CD4-positive, CD25-positive, alpha-beta regulatory T cell (primary cell): ENCODE measurements at regions not wholly inside any gene's neighbourhood (a gene's known extent, or its start where the extent isn't known, plus 50 kb on each side); places are given as distances from the start of the nearest gene placed in this dataset.

ENCODE experiments used
- ATAC-seq, 2 donors: fragments of 150-1000 bp; cut with Tn5 transposase; one replicate each; pipeline ENCODE4 v1.10.0; 2021; ENCODE audit warnings: low read depth in 2 of 2, moderate number of reproducible peaks in 2 of 2, moderate library complexity in 1 of 2
- DNase-seq, 3 donors: peaks; one replicate each; pipeline versions ENCODE4 v3.0.0 to v3.0.0-alpha.2; 2012 to 2022; ENCODE audit warnings: mixed read lengths in 1 of 3
- H3K27ac ChIP-seq: one replicate; pipeline ENCODE4 v1.7.0; 2013; ENCODE audit warnings: mild to moderate bottlenecking, low read length; ENCODE audit not compliant: insufficient read depth, poor library complexity, severe bottlenecking
- H3K27me3 ChIP-seq: one replicate; pipeline ENCODE4 v1.7.0; 2013; ENCODE audit warnings: low read length; ENCODE audit not compliant: control insufficient read depth, insufficient read depth
- H3K36me3 ChIP-seq: one replicate; pipeline ENCODE4 v1.7.0; 2013; ENCODE audit warnings: mild to moderate bottlenecking, low read length, moderate library complexity; ENCODE audit not compliant: control insufficient read depth, insufficient read depth
- H3K4me1 ChIP-seq: 2 replicates; pipeline ENCODE4 v1.7.0; 2013; ENCODE audit warnings: mild to moderate bottlenecking, low read length; ENCODE audit not compliant: insufficient read depth, control insufficient read depth, poor library complexity, severe bottlenecking
- H3K4me3 ChIP-seq: one replicate; pipeline ENCODE4 v1.7.0; 2013; ENCODE audit warnings: low read depth, mild to moderate bottlenecking, low read length, moderate library complexity
- H3K9me3 ChIP-seq, 2 experiments: 1 replicate in 1 of 2; 2 replicates in 1 of 2; pipeline ENCODE4 v1.7.0; 2013; ENCODE audit warnings: low read length in 2 of 2, mild to moderate bottlenecking in 1 of 2, moderate library complexity in 1 of 2; ENCODE audit not compliant: control insufficient read depth in 2 of 2
- H3K27ac Mint-ChIP-seq, 3 donors: one replicate each; pipeline ENCODE4 v1.8.0; 2020 to 2022; ENCODE audit warnings: mild to moderate bottlenecking in 3 of 3, mixed read lengths in 3 of 3, moderate library complexity in 2 of 3
- H3K27me3 Mint-ChIP-seq: one replicate; pipeline ENCODE4 v1.8.0; 2022; ENCODE audit warnings: mild to moderate bottlenecking, mixed read lengths
- H3K36me3 Mint-ChIP-seq: one replicate; pipeline ENCODE4 v1.8.0; 2020; ENCODE audit warnings: mixed read lengths
- H3K4me1 Mint-ChIP-seq, 4 donors: one replicate each; pipeline ENCODE4 v1.8.0; 2020 to 2022; ENCODE audit warnings: mixed read lengths in 4 of 4, mild to moderate bottlenecking in 1 of 4
- H3K4me3 Mint-ChIP-seq, 4 donors: one replicate each; pipeline ENCODE4 v1.8.0; 2020 to 2022; ENCODE audit warnings: mild to moderate bottlenecking in 4 of 4, mixed read lengths in 4 of 4, moderate library complexity in 3 of 4
- H3K9me3 Mint-ChIP-seq, 7 donors: one replicate each; pipeline ENCODE4 v1.8.0; 2020 to 2022; ENCODE audit warnings: mixed read lengths in 7 of 7, mild to moderate bottlenecking in 3 of 7, moderate library complexity in 2 of 7

DNA sequence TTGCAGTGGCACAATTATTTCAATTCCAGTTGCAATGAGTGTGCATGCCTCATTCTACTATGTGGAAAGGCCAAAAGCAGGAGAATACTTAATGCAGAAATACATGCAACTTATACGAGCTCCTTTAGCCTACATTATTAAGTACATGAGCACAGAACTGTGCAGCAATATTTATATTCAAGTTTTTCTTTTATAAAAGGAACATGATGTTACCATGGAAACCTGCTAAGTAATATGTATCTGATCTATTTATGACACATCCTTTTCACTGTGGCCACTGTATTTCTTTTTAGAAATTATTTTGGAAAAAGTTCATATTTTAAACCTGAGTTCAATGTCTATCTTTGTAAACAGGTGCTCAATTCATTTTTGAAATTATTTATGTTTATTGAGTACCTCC is 88.9 kb downstream of the ELAPOR2 start:
- Histone ChIP-seq H3K4me3 (no peak overlapping the region), H3K27me3 (no peaks in the 10 kb centered on the region), H3K27ac (no peak overlapping the region), H3K4me1 (no peaks in the 10 kb centered on the region), H3K36me3 (no peaks in the 10 kb centered on the region), H3K9me3 (no peaks in the 10 kb centered on the region)
- ATAC-seq, result no peak
- no peaks in the 10 kb centered on the region for H3K4me1 Mint-ChIP-seq
- no peaks in the 10 kb centered on the region for H3K9me3 Mint-ChIP-seq
- DNase-seq, result no peak
- no peak overlapping the region for H3K27ac Mint-ChIP-seq
- no peaks in the 10 kb centered on the region for H3K36me3 Mint-ChIP-seq
- no peak overlapping the region for H3K4me3 Mint-ChIP-seq
- H3K27me3 Mint-ChIP-seq, result peaks cover 11% of the 10 kb centered on the region

DNA sequence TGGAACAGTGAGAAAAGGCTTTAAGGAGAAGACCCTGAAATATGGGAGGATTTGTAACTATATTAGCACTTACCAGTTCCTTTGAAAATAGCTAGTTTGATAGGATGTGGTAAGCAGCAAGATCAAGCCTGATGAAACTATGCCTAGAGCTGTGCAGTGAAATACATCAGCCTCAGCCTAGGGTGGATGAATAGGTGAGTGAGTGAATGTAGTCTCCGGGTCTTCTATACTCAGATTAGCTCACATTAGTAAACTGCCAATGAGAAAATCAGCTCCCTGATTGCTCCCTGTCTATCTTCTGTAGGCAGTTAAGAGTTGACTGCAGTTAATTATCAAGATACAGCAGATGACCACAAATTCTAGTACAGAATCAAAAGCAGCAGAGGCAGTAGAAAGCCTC is 89.6 kb downstream of the ELAPOR2 start:
- H3K4me3 Mint-ChIP-seq, result no peak overlapping the region
- no peaks in the 10 kb centered on the region for H3K36me3 Mint-ChIP-seq
- H3K9me3 ChIP-seq, result no peaks in the 10 kb centered on the region
- H3K27ac Mint-ChIP-seq, result no peak overlapping the region
- no peaks in the 10 kb centered on the region for H3K9me3 Mint-ChIP-seq
- no peaks in the 10 kb centered on the region for H3K4me1 Mint-ChIP-seq
- H3K27ac ChIP-seq, result no peak overlapping the region
- H3K4me1 ChIP-seq, result no peaks in the 10 kb centered on the region
- DNase-seq, result no peak
- H3K36me3 ChIP-seq, result no peaks in the 10 kb centered on the region
- no peak for ATAC-seq
- peaks cover 15% of the 10 kb centered on the region for H3K27me3 Mint-ChIP-seq
- H3K4me3 ChIP-seq, result no peak overlapping the region
- H3K27me3 ChIP-seq, result no peaks in the 10 kb centered on the region

DNA sequence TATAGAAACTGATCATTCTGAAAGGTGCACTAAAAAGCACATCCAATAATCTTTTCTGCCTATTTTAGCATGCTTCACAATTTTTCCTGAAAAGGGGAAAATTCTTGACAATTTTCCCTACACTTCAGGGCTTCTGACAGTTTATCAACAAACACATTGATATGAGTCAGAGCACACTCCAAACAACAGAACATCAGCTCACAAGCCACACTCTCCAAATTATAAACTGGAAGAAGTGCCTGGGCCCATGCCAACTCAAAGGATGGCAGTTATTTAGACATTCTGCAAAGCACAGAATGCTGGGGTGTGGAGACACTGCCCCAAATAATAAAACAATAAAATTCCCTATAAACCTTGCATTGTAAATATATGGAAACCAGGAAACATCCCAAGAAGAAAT is 90.8 kb downstream of the ELAPOR2 start:
- Mint-ChIP-seq H3K4me1 (no peaks in the 10 kb centered on the region), H3K36me3 (no peaks in the 10 kb centered on the region), H3K4me3 (no peak overlapping the region), H3K9me3 (no peaks in the 10 kb centered on the region), H3K27me3 (peaks cover 15% of the 10 kb centered on the region), H3K27ac (no peak overlapping the region)
- no peaks in the 10 kb centered on the region for H3K4me1 ChIP-seq
- DNase-seq (no peak), ATAC-seq (no peak)
- no peaks in the 10 kb centered on the region for H3K9me3 ChIP-seq
- H3K36me3 ChIP-seq, result no peaks in the 10 kb centered on the region
- H3K27ac ChIP-seq, result no peak overlapping the region
- peaks cover 1% of the 10 kb centered on the region for H3K27me3 ChIP-seq
- H3K4me3 ChIP-seq, result no peak overlapping the region

DNA sequence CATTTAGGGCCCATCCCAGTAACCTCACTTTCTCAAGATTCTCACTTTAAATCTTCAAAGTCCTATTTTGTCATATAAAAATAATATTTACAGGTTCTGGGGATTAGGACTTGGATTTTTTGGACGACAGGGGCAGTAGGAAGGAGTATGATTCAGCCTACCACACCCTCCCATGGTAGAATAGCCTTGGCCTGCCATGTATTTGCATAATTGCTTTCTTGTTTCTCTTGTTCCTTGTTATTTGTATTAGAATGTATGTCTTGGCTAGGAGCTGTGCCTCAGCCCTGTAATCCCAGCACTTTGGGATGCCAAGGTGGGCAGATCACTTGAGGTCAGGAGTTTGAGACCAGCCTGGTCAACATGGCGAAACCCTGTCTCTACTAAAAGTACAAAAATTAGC is 92.5 kb downstream of the ELAPOR2 start:
- Mint-ChIP-seq H3K4me3 (no peak overlapping the region), H3K9me3 (no peaks in the 10 kb centered on the region), H3K27ac (no peak overlapping the region), H3K4me1 (no peaks in the 10 kb centered on the region), H3K36me3 (no peaks in the 10 kb centered on the region), H3K27me3 (peaks cover 6% of the 10 kb centered on the region)
- Histone ChIP-seq H3K27me3 (peaks cover 1% of the 10 kb centered on the region), H3K4me3 (no peak overlapping the region), H3K4me1 (no peaks in the 10 kb centered on the region), H3K27ac (no peak overlapping the region), H3K9me3 (no peaks in the 10 kb centered on the region), H3K36me3 (no peaks in the 10 kb centered on the region)
- DNase-seq, result no peak
- ATAC-seq, result no peak

DNA sequence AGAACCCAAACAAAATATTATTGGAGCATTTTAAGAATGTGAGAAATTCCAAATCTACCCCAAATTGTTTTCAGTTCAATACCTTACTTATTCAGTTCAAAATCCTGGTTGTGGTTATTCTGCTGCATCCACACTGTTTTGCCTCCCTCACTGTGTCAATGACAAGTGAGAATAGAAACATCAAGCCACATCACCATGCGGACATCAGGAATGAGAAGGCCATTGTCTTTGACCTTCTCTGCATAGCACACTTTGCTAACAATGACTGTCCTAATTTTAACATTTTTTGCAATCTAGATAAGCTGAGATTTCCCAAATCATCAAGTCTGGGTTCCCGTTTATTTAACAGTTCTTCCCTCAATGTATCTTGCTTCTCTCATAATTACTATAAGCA is 93.7 kb downstream of the ELAPOR2 start:
- Histone ChIP-seq H3K9me3 (no peaks in the 10 kb centered on the region), H3K36me3 (no peaks in the 10 kb centered on the region), H3K4me1 (no peaks in the 10 kb centered on the region), H3K27ac (no peak overlapping the region), H3K4me3 (no peak overlapping the region), H3K27me3 (peaks cover 1% of the 10 kb centered on the region)
- peaks cover 16% of the 10 kb centered on the region for H3K27me3 Mint-ChIP-seq
- H3K9me3 Mint-ChIP-seq, result no peaks in the 10 kb centered on the region
- no peak overlapping the region for H3K4me3 Mint-ChIP-seq
- H3K36me3 Mint-ChIP-seq, result no peaks in the 10 kb centered on the region
- ATAC-seq, result no peak
- no peaks in the 10 kb centered on the region for H3K4me1 Mint-ChIP-seq
- no peak for DNase-seq
- H3K27ac Mint-ChIP-seq, result no peak overlapping the region

DNA sequence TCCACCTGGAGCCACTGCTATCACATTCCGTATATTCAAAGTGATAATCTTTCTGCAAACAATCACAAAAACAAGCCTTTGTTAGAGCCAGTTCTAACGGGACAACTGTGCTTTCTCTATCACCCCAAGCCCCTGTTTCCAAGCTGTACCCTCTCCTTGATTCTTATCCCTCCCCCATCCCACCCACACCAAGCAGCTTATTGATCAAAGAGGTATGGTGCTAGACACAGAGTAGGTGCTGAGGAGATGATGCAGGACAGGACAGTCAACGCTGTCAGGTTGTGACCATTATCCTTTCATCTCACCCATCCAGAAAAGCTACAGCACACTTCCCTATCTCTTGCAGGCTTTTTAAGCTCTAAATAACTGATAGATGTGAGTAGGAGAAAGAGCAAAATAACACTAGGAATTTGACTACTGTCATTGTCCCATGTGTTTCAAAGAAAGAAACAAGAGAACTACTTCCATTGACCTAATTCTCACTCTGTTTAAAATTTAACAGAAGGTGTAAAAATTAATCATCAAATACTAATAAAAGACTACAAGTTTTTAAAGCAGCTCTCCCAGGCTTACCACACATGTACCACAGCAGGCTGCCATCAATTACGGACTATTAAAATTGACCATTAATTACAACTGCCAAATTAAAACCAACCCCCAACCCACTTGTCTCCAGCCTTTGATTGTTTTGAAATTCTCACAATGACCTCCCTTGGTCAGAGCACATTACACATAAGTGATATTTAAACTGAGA is 94.3 kb downstream of the ELAPOR2 start:
- Histone ChIP-seq H3K9me3 (no peaks in the 10 kb centered on the region), H3K27me3 (peaks cover 1% of the 10 kb centered on the region), H3K36me3 (no peaks in the 10 kb centered on the region), H3K27ac (no peak overlapping the region), H3K4me3 (no peak overlapping the region), H3K4me1 (no peaks in the 10 kb centered on the region)
- Mint-ChIP-seq H3K27ac (no peak overlapping the region), H3K4me1 (no peaks in the 10 kb centered on the region), H3K36me3 (no peaks in the 10 kb centered on the region), H3K27me3 (peaks cover 16% of the 10 kb centered on the region), H3K9me3 (no peaks in the 10 kb centered on the region), H3K4me3 (no peak overlapping the region)
- DNase-seq (no peak), ATAC-seq (no peak)

DNA sequence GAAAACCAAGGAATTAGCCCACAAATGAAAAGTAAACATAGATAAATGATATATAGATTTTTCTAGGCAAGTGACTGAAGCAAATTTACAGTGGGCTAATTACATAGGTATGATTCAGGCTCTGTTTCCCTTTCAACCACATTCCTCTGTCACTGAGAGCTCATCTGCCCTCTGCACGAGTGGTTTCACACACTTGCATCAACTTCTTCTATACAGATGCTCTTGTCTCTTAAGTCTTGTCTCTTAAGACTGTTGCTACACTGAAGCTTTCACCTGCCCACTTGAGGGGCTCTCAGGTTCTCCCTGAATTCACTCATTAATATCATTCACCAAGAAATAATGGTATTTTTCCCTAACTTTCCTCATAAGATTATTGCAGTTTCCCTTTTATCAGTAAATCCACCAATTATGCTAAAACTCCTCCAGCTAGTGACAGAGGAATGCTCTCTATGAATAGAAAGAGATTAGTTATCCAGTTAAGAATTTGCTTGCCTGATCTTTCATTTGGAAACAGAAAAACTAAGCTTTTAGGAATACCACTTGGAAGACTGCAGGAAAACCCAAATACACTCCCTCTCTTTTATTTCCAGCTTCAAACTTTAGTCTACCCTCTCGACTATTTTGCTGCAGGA is 95.7 kb downstream of the ELAPOR2 start:
- Histone ChIP-seq H3K27ac (no peak overlapping the region), H3K36me3 (no peaks in the 10 kb centered on the region), H3K9me3 (no peaks in the 10 kb centered on the region), H3K27me3 (peaks cover 1% of the 10 kb centered on the region), H3K4me1 (no peaks in the 10 kb centered on the region), H3K4me3 (no peak overlapping the region)
- ATAC-seq, result no peak
- H3K27ac Mint-ChIP-seq, result no peak overlapping the region
- peaks cover 16% of the 10 kb centered on the region for H3K27me3 Mint-ChIP-seq
- no peak for DNase-seq
- no peak overlapping the region for H3K4me3 Mint-ChIP-seq
- no peaks in the 10 kb centered on the region for H3K36me3 Mint-ChIP-seq
- H3K9me3 Mint-ChIP-seq, result no peaks in the 10 kb centered on the region
- H3K4me1 Mint-ChIP-seq, result no peaks in the 10 kb centered on the region

DNA sequence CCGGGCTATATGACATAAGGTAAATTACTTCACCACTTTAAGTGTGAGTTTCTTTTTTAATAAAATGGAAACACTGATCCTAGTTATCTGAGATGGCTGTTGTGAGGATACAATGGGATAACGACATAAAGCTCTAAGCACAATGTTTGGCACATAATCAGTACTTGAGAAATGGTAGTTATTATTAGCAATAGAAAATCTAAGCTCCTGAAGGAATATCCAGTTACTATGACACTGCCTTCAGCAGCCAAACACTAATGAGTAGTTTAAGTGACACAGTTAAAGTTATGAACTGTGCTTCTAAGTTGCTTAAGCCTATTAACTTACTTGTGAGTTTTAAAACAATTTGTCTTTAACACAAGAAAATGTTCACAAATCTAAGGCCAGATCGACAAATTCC is 96.8 kb downstream of the ELAPOR2 start:
- H3K9me3 Mint-ChIP-seq, result no peaks in the 10 kb centered on the region
- ATAC-seq, result no peak
- DNase-seq, result no peak
- no peaks in the 10 kb centered on the region for H3K36me3 ChIP-seq
- H3K4me1 ChIP-seq, result no peaks in the 10 kb centered on the region
- H3K27me3 ChIP-seq, result peaks cover 1% of the 10 kb centered on the region
- H3K9me3 ChIP-seq, result no peaks in the 10 kb centered on the region
- no peaks in the 10 kb centered on the region for H3K4me1 Mint-ChIP-seq
- no peak overlapping the region for H3K27ac Mint-ChIP-seq
- H3K4me3 ChIP-seq, result no peak overlapping the region
- no peak overlapping the region for H3K27ac ChIP-seq
- H3K36me3 Mint-ChIP-seq, result no peaks in the 10 kb centered on the region
- H3K27me3 Mint-ChIP-seq, result peaks cover 16% of the 10 kb centered on the region
- no peak overlapping the region for H3K4me3 Mint-ChIP-seq
